Activated T-cell treated with anti-CD3 and anti-CD28 coated beads, Interleukin-2, amount 50 U/mL, for 24 hours (primary cell): ENCODE measurements at regions not wholly inside any gene's neighbourhood (a gene's known extent, or its start where the extent isn't known, plus 50 kb on each side); places are given as distances from the start of the nearest gene placed in this dataset.

ENCODE experiments used
- DNase-seq: peaks from one replicate; pipeline ENCODE4 v3.0.0-alpha.2; 2020
- H3K27ac Mint-ChIP-seq: 2 replicates; pipeline ENCODE4 v1.8.0; 2020; ENCODE audit warnings: mild to moderate bottlenecking, mixed read lengths
- H3K27me3 Mint-ChIP-seq: 2 replicates; pipeline ENCODE4 v1.8.0; 2020; ENCODE audit warnings: mixed read lengths
- H3K36me3 Mint-ChIP-seq: 2 replicates; pipeline ENCODE4 v1.8.0; 2020; ENCODE audit warnings: low read depth, mixed read lengths
- H3K4me1 Mint-ChIP-seq: 2 replicates; pipeline ENCODE4 v1.8.0; 2020; ENCODE audit warnings: low read depth, mixed read lengths
- H3K4me3 Mint-ChIP-seq: 2 replicates; pipeline ENCODE4 v1.8.0; 2020; ENCODE audit warnings: mild to moderate bottlenecking, moderate library complexity, mixed read lengths
- H3K9me3 Mint-ChIP-seq: 2 replicates; pipeline ENCODE4 v1.8.0; 2020; ENCODE audit warnings: mixed read lengths

DNA sequence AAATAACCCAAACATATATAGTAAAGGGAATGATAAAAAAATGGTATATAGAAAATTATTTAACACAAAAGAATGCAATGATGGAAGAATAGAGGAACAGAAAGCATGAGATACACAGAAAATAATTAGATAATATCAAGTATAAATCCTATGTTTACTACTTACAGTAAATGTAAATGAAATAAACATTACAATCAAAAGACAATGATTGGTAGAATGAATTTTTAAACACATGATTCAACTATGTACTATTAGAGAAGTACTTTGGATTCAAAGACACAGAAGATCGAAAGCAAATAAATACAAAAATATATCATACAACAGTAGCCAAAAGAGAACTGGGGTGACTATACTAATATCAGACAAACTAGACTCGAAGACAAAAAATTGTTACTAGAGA, 97.6 kb upstream of the PARD3B start:
- no peak overlapping the region for H3K4me3 Mint-ChIP-seq
- no peaks in the 10 kb centered on the region for H3K4me1 Mint-ChIP-seq
- H3K27ac Mint-ChIP-seq: no peak overlapping the region
- DNase-seq: no peak
- no peaks in the 10 kb centered on the region for H3K36me3 Mint-ChIP-seq
- peaks cover 18% of the 10 kb centered on the region for H3K27me3 Mint-ChIP-seq
- H3K9me3 Mint-ChIP-seq: peaks cover 5% of the 10 kb centered on the region

DNA sequence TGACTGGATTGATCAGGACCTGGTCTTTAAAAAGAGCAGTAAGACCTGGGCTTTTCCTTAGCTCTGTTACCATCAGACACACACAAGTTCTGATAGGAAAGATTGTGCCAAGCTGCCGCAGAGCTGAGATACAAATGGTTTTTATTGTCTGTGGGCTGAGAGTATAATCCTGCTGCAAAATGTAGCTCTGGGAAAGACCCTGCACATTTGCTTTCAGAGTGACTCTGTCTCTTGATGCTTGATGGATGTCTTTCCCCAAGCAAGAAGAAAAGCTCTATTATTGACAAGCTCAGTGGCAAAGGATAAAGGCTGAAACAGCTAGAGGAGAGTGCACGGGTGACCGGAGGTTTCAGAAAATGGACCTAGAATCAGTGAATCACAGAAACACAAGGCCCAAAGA, 95.3 kb upstream of the PARD3B start:
- Mint-ChIP-seq H3K36me3 (no peaks in the 10 kb centered on the region), H3K4me3 (no peak overlapping the region), H3K4me1 (no peaks in the 10 kb centered on the region), H3K27ac (no peak overlapping the region), H3K9me3 (peaks cover 4% of the 10 kb centered on the region), H3K27me3 (peaks cover 12% of the 10 kb centered on the region)
- DNase-seq: no peak

GRCh38 chr2:204451766-204452165, 93.5 kb upstream of the PARD3B start:
- H3K9me3 Mint-ChIP-seq: no peaks in the 10 kb centered on the region
- H3K4me3 Mint-ChIP-seq: no peak overlapping the region
- no peak for DNase-seq
- H3K36me3 Mint-ChIP-seq: no peaks in the 10 kb centered on the region
- H3K27me3 Mint-ChIP-seq: peaks cover 7% of the 10 kb centered on the region
- no peak overlapping the region for H3K27ac Mint-ChIP-seq
- no peaks in the 10 kb centered on the region for H3K4me1 Mint-ChIP-seq

DNA sequence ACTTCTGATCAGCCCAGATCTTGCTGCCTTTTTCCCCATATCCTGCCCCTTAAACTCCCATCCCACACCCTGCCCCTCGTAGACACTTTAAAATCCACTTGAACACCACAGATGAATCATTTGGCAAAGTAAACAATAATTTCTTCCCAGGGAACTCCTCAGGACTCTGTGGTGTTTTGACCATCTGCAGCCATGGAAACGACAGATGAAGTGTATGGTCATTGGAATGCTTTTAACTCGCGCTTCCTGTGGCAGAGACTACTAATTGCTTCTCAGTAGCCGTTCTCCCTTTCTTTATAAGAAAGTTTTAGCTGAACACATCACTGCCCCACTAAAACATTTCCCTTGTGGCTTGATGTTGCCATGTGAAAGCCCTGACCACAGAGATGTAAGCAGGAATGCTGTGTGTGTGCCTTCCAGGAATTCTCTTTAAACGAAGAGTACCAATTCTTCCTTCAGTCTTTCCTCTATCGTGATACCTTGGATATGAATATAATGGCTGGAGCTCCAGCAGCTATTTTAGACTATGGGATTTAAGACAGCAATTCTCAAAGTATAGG, 92.7 kb upstream of the PARD3B start:
- H3K9me3 Mint-ChIP-seq: no peaks in the 10 kb centered on the region
- H3K27ac Mint-ChIP-seq: no peak overlapping the region
- no peaks in the 10 kb centered on the region for H3K36me3 Mint-ChIP-seq
- H3K4me1 Mint-ChIP-seq: no peaks in the 10 kb centered on the region
- no peak for DNase-seq
- peaks cover 6% of the 10 kb centered on the region for H3K27me3 Mint-ChIP-seq
- H3K4me3 Mint-ChIP-seq: no peak overlapping the region

DNA sequence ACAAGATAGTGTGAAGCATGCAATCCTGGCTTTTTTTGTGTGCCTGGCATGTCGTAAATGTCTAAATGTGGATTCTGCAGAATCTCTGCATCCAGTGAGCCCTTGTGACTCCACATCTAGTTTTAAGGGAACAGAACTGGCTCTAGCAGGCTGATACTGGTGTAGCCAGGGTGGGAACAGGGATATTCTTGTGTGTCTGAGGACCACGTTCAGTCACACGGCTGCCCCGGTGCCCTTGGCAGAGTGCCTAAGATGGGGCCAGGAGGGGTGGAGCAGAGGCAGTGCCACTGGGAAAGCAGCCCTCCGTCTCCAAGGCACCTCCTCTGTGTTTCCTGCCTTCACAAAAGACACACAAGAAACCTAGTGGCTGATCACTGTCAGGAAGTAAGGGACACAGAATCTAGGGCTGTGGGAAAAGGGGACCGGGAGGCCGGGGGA, 91.5 kb upstream of the PARD3B start:
- Mint-ChIP-seq H3K9me3 (no peaks in the 10 kb centered on the region), H3K4me1 (no peaks in the 10 kb centered on the region), H3K4me3 (no peak overlapping the region), H3K27me3 (peaks cover 6% of the 10 kb centered on the region), H3K27ac (no peak overlapping the region), H3K36me3 (no peaks in the 10 kb centered on the region)
- DNase-seq: no peak

GRCh38 chr2:204454672-204455380, 90.4 kb upstream of the PARD3B start:
- Mint-ChIP-seq H3K27me3 (no peaks in the 10 kb centered on the region), H3K36me3 (no peaks in the 10 kb centered on the region), H3K4me3 (no peak overlapping the region)

DNA sequence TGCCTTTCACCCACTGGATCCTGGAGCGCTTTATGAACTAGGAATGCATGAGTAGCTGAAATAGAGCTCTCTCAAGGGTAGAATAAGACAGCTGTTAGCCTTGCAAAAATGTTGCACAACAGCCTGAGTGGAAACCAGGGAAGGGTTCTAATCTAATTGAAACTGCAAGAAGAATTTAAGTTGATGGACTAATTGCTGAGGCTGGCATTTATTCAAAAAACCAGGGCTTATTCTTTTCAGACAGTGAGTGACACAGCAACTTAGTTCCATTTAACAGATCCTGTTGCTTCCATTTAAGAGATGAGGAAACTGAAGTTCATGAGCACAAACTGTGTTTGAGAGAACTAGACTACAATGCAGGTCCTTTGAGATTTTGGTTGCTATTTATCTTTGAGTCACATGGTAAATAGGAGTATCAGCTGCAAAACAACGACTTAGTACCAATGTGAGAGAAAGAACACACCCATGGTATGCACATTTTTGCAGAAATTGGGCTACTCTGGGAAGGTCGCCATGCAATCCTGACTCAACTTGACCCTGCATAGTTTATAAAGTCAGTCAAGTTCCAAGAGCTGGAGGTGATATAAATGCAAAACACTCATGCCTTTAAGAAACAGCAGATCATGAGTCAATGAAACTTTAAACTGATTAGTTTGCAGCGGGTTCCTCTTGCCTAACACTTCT, 76.4 kb upstream of the PARD3B start:
- no peaks in the 10 kb centered on the region for H3K9me3 Mint-ChIP-seq
- no peak for DNase-seq

More at GRCh38 chr2:204454672-204455380, 90.4 kb upstream of the PARD3B start:
- no peak overlapping the region for H3K27ac Mint-ChIP-seq
- no peak for DNase-seq
- H3K4me1 Mint-ChIP-seq: no peaks in the 10 kb centered on the region
- H3K9me3 Mint-ChIP-seq: no peaks in the 10 kb centered on the region

GRCh38 chr2:204470178-204470620, 75.1 kb upstream of the PARD3B start:
- Mint-ChIP-seq H3K9me3 (no peaks in the 10 kb centered on the region), H3K4me1 (no peaks in the 10 kb centered on the region), H3K27me3 (peaks cover 10% of the 10 kb centered on the region), H3K36me3 (no peaks in the 10 kb centered on the region), H3K4me3 (no peak overlapping the region), H3K27ac (no peak overlapping the region)
- DNase-seq: no peak

More for the DNA sequence above, 76.4 kb upstream of the PARD3B start:
- H3K4me1 Mint-ChIP-seq: no peaks in the 10 kb centered on the region
- H3K4me3 Mint-ChIP-seq: no peak overlapping the region
- H3K27me3 Mint-ChIP-seq: peaks cover 17% of the 10 kb centered on the region
- H3K36me3 Mint-ChIP-seq: no peaks in the 10 kb centered on the region
- H3K27ac Mint-ChIP-seq: no peak overlapping the region

- H3K4me3 Mint-ChIP-seq: no peak overlapping the region
- H3K4me1 Mint-ChIP-seq: no peaks in the 10 kb centered on the region
- H3K9me3 Mint-ChIP-seq: no peaks in the 10 kb centered on the region
- no peak overlapping the region for H3K27ac Mint-ChIP-seq
- H3K27me3 Mint-ChIP-seq: peaks cover 7% of the 10 kb centered on the region
- DNase-seq: no peak
- no peaks in the 10 kb centered on the region for H3K36me3 Mint-ChIP-seq
Measured at GRCh38 chr2:204470621-204471196, 74.6 kb upstream of the PARD3B start.

DNA sequence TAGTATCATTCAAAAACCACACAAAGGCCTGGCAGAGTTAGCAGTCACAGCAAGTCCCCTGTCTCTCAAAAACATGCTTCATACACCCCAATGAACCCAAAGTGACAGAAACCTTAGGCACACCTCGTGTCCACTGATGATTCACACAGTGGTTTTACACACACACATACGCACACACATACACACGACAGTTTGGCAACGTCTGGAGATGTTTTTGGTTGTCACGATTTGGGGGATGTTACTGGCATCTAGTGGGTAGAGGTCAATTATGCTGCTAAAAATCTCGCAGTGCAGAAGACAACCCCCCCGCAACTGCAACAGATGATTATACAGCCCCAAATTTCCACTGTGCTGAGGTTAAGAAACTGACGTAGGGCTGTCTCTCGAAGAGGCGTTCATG, 72.9 kb upstream of the PARD3B start:
- no peaks in the 10 kb centered on the region for H3K4me1 Mint-ChIP-seq
- H3K36me3 Mint-ChIP-seq: no peaks in the 10 kb centered on the region
- no peak overlapping the region for H3K4me3 Mint-ChIP-seq
- no peaks in the 10 kb centered on the region for H3K9me3 Mint-ChIP-seq
- H3K27me3 Mint-ChIP-seq: peaks cover 8% of the 10 kb centered on the region
- DNase-seq: no peak
- no peak overlapping the region for H3K27ac Mint-ChIP-seq

DNA sequence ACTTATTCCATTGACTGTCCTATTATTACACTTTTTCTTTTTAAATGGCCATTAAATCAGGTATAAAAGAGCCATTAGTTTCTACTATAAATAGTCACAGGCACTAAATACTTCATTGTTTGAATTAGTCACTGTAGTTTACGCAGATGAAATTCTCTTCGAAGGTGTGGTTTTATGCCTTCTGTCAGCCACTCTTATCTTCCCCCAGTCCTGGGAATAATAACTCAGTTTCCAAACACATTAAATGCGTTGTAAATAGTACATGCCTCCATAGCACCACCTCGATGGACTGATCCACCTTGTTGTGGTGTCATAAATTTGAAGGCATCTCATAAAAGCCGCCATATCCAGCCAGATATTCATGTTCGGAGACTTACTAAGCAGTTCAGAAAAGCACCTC, 72.1 kb upstream of the PARD3B start:
- no peak overlapping the region for H3K4me3 Mint-ChIP-seq
- H3K27ac Mint-ChIP-seq: no peak overlapping the region
- H3K9me3 Mint-ChIP-seq: no peaks in the 10 kb centered on the region
- H3K27me3 Mint-ChIP-seq: peaks cover 8% of the 10 kb centered on the region
- no peaks in the 10 kb centered on the region for H3K36me3 Mint-ChIP-seq
- H3K4me1 Mint-ChIP-seq: no peaks in the 10 kb centered on the region
- DNase-seq: no peak

DNA sequence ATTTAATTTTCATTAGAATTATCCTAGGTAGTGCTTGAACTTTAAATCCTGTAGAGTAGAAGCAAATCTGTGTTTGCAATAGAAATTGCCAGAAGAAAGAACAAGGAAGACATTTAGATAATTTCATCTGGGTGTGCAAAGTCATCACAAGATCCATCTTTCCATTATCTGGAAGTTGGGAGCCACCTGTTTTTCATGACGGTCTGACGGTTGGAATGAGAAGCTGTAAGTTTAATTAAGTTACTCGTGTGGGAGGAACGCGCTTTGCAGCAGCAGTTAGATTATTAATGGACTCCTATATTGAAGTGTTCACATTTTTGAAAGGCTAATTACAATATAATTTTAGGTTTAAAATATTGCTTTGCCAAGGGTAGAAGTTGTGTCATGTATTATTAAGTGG, 69.9 kb upstream of the PARD3B start:
- Mint-ChIP-seq H3K27me3 (peaks cover 8% of the 10 kb centered on the region), H3K4me3 (no peak overlapping the region), H3K36me3 (no peaks in the 10 kb centered on the region), H3K4me1 (no peaks in the 10 kb centered on the region), H3K27ac (no peak overlapping the region), H3K9me3 (no peaks in the 10 kb centered on the region)
- DNase-seq: no peak

- no peak overlapping the region for H3K4me3 Mint-ChIP-seq
- peaks cover 3% of the 10 kb centered on the region for H3K27me3 Mint-ChIP-seq
- no peaks in the 10 kb centered on the region for H3K36me3 Mint-ChIP-seq
- H3K9me3 Mint-ChIP-seq: no peaks in the 10 kb centered on the region
- DNase-seq: no peak
- H3K4me1 Mint-ChIP-seq: no peaks in the 10 kb centered on the region
- no peak overlapping the region for H3K27ac Mint-ChIP-seq
Measured at GRCh38 chr2:204477358-204477950, 67.8 kb upstream of the PARD3B start.

GRCh38 chr2:204479557-204479956, 65.7 kb upstream of the PARD3B start:
- Mint-ChIP-seq H3K4me3 (no peak overlapping the region), H3K36me3 (no peaks in the 10 kb centered on the region), H3K9me3 (no peaks in the 10 kb centered on the region), H3K4me1 (no peaks in the 10 kb centered on the region), H3K27ac (no peak overlapping the region), H3K27me3 (peaks cover 3% of the 10 kb centered on the region)
- DNase-seq: no peak
